Activated CD8-positive, alpha-beta memory T cell treated with anti-CD3 and anti-CD28 coated beads, Interleukin-2, amount 50 U/mL, for 24 hours (primary cell): ENCODE measurements at regions not wholly inside any gene's neighbourhood (a gene's known extent, or its start where the extent isn't known, plus 50 kb on each side); places are given as distances from the start of the nearest gene placed in this dataset.

ENCODE experiments used
- DNase-seq: peaks from one replicate; pipeline ENCODE4 v3.0.0-alpha.2; 2020; ENCODE audit errors: extremely low read depth

GRCh38 chr6:140045116-140045515, 670.7 kb upstream of the CITED2 start:
- DNase-seq, result no peak

- no peak for DNase-seq
Observed at GRCh38 chr6:140044626-140045025, 670.2 kb upstream of the CITED2 start.

GRCh38 chr6:140043762-140044378, 669.4 kb upstream of the CITED2 start:
- no peak for DNase-seq

DNA sequence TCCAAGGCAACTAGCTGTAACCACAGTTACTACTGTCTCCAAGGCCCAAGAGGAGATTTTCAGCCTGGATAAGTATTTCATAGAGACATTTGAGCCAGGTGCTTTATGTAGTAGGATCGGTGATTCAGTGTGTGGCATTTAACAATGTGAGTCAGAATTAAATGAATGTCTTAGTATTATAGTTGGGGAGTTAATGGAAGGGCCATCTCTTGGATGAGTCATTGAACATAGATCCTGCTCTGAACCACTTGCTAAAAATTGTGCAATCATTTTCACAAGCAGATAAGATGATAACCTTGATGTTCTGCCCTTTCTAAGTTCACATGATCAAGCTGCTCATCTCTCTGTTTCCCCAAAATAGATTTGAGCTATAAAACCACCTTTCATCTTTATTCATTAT, 668.9 kb upstream of the CITED2 start:
- no peak for DNase-seq

DNA sequence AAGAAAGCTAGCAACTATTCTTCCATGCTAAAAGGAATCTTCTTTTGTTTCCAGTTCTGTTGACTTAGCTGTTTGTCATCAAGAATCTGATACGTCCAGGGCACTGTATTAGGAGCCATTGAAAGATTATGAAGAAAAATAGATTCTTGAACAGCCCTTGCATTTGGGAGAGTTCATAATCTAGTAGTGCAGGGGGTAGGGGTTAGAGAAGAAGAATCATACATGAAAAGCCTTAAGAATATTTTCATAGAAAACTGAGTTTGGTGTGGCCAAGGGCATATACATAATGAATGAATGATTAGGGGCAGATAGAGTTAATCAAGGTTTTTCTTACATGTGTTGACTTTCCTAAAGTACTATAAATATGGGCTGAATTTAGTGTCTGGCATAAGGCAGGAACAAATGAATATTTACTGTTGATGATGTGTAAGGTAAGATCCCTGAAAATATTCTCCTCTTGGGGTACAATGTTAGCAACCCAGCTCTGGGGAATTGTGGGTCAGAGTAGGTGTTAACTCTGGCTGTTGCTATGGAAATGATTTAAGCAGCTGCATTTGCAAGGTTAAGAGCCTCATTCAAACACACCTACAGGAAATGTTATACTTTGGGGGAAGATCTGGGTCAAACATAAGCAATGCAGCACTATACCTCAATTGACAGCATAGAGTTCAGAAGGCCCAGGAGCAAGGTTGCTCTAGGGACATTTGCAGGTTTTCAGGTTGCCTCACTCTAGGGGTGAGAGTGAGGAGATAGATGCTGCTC, 667.3 kb upstream of the CITED2 start:
- no peak for DNase-seq

GRCh38 chr6:140041056-140041455, 666.6 kb upstream of the CITED2 start:
- DNase-seq, result no peak

DNA sequence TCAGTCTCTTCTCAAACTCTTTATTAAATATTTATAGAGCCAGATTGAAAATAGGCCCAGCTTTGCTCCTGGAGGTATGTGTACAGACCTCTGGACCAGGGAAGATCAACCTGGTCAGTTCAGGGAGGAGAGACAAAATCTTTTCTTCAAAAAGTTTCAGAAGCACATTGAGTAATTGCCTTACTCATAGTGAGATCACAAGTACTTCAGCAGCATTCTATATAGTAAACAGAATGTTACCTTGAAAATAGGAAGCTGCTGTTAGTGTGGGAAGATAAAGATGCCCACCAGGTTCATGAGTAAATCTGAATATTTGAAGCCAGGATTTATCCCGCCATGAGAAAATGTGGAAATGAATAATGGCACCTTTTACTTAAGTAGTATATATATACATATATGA, 665.9 kb upstream of the CITED2 start:
- DNase-seq, result no peak

DNA sequence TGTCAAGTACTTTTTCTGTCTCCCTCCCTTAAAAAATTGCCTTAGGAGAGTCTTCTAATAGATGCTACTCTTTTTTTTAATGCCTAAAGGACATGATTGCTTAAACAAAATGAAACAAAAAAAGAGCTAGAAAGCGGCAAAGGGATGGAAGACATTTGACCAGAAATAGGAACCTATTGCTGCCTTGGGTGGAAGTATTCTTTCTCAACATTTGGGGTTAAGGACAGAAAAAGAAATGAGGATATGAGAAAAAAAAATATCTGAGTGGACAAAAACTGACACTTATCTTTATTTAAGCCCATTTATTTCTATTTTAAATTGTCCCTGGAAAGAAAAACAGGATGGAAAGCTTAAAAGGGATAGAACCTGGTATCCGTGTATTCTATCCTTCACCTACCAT, 664.9 kb upstream of the CITED2 start:
- no peak for DNase-seq

GRCh38 chr6:140036196-140036595, 661.7 kb upstream of the CITED2 start:
- no peak for DNase-seq

GRCh38 chr6:140032189-140032588, 657.7 kb upstream of the CITED2 start:
- no peak for DNase-seq

GRCh38 chr6:140029551-140029950, 655.1 kb upstream of the CITED2 start:
- DNase-seq, result no peak

DNA sequence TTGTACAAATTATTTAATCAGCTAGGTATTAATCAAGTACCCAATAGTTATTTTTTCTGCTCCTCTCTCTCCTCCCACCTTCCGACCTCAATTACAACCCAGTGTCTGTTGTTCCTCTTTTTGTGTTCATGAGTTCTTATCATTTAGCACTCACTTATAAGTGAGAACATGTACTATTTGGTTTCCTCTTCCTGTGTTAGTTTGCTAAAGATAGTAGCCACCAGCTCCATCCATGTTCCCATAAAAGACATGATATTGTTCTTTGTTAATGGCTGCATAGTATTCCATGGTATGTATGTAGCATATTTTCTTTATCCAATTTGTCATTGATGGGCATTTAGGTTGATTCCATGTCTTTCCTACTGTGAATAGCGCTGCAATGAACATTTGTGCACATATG, 652.8 kb upstream of the CITED2 start:
- no peak for DNase-seq

DNA sequence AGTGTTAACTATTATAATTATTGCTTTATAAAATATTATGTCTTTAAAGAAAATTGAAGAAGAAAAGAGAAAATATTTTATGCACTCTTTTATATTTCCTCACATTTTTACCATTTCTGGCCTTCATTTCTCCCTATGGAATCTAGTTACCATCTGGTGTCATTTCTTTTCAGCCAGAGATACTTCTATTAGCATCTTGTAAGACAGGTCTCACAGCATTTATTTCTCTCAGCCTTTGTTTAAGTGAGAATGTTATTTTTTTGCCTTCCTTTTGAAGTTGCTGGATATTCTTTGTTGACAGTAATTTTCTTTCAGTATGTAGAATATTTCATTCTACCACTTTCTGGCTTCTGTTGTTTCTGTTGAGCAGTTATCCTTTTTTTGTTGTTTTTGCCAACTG, 652.1 kb upstream of the CITED2 start:
- DNase-seq, result no peak

- DNase-seq, result no peak
Observed at GRCh38 chr6:140025171-140025570, 650.7 kb upstream of the CITED2 start.

- no peak for DNase-seq
Observed at GRCh38 chr6:140020207-140020791, 645.9 kb upstream of the CITED2 start.

GRCh38 chr6:140018588-140018987, 644.1 kb upstream of the CITED2 start:
- DNase-seq, result no peak

DNA sequence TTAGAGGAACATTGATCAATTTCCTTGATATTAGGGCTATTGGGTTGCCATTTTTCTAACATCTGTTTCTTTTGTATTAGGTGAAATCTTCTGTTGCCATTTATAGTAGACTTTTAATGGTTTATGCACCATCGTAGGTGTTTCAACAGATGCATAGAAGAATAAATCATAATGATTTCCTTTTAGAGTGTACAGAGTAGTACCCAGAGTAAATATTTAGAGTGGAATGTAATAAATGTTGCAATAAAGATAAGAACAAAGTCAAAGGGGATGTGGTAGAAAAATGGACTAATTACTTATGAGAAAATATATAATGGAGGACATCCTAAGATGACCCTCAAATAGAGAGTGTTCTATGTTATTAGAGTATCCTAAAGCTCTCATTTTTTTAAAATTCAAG, 643.0 kb upstream of the CITED2 start:
- no peak for DNase-seq

GRCh38 chr6:140012150-140012549, 637.7 kb upstream of the CITED2 start:
- no peak for DNase-seq

- no peak for DNase-seq
Observed at GRCh38 chr6:140011537-140011936, 637.1 kb upstream of the CITED2 start.

DNA sequence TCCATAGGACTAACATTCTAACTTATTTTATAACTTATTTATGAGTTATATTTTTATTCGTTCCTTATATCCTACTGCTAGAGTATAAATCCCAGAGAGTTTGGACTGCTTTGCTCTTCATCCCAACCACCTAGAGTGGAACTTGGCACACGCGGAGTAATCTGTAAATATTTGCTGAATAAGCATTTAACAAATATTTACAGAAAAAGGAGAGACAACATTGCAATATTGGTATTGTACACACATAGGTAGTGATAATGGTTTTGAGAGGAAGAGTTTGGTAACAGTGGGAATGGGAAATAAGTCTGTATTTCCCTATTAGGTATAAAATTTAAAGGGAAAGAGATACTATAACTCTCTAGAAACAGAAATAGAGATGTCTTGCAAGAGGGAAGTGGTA, 634.8 kb upstream of the CITED2 start:
- no peak for DNase-seq

- DNase-seq, result no peak
Observed at GRCh38 chr6:140007525-140007924, 633.1 kb upstream of the CITED2 start.

DNA sequence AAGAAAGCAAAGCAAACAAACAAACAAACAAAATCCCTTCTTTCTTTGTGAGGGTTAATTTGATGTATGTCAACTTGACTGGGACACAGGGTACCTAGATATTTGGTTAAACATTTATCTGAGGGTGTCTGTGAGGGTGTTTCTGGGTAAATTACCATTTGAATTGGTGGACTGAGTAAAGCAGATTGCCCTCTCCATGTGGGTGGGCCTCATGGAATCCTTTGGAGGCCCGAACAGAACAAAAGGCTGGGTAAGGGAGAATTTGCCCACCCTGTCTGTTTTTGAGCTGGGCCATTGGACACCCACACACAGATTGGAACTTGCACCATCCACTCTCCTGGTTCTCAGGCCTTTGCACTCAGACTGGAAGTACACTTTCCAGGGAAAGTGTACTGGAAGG, 628.8 kb upstream of the CITED2 start:
- DNase-seq, result no peak

DNA sequence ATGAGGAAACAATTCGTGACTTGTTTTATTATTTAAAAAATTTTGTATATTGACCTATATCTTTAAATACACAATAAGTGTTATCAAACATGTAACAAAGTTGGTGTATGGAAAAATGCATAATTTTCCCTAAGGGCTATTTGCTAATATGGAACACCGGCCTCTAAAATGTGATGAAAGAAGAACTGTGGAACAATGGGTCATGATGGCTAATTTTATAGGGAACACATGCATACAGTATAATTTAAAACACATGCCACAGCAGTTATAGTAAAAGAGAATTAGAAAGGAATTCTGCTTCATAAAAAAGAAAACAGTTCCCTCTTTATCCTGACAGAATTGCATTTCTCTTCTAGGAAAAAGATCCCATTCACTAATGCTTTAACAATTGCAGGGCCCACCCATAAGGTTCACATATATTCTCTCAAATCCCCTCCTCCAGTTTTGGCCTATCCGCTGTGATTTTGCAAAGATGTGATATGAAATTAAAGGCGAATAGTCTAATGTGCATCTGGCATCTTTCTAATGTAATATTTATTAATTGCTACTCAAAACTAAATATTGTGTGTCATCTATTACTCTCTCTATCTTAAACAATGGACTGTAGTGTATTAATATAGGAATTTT, 628.1 kb upstream of the CITED2 start:
- DNase-seq, result no peak
